ENCODE measurements at regions not wholly inside any gene's neighbourhood (a gene's known extent, or its start where the extent isn't known, plus 50 kb on each side); places are given as distances from the start of the nearest gene placed in this dataset.

GRCh38 chr4:149245333-149245732 lies 570.3 kb downstream of the IQCM start:
- no peak for TF ChIP-seq CTCF (IDR thresholded peaks at IDR 0.05; ENCODE audit: insufficient read depth, low read length, poor library complexity, severe bottlenecking)
- no peak for TF ChIP-seq EZH2phosphoT487 (conservative IDR thresholded peaks at IDR 0.05; ENCODE audit: low read length)
